Panc1 (cell line): ENCODE measurements at regions not wholly inside any gene's neighbourhood (a gene's known extent, or its start where the extent isn't known, plus 50 kb on each side); places are given as distances from the start of the nearest gene placed in this dataset.

Experiments
- TF ChIP-seq, protein P1 (sequence below), 2 experiments: IDR thresholded peaks; 2 replicates each; pipeline ENCODE4 v1.6.1; 2011 to 2012; ENCODE audit warnings: low read depth in 2 of 2, control low read depth in 1 of 2, low read length in 1 of 2, mild to moderate bottlenecking in 1 of 2, moderate library complexity in 1 of 2; ENCODE audit not compliant: insufficient read depth in 1 of 2
- TF ChIP-seq, protein P2 (sequence below): fragments of 450-650 bp; IDR thresholded peaks from 2 replicates; pipeline ENCODE4 v1.5.1; 2017; ENCODE audit warnings: mild to moderate bottlenecking

DNA sequence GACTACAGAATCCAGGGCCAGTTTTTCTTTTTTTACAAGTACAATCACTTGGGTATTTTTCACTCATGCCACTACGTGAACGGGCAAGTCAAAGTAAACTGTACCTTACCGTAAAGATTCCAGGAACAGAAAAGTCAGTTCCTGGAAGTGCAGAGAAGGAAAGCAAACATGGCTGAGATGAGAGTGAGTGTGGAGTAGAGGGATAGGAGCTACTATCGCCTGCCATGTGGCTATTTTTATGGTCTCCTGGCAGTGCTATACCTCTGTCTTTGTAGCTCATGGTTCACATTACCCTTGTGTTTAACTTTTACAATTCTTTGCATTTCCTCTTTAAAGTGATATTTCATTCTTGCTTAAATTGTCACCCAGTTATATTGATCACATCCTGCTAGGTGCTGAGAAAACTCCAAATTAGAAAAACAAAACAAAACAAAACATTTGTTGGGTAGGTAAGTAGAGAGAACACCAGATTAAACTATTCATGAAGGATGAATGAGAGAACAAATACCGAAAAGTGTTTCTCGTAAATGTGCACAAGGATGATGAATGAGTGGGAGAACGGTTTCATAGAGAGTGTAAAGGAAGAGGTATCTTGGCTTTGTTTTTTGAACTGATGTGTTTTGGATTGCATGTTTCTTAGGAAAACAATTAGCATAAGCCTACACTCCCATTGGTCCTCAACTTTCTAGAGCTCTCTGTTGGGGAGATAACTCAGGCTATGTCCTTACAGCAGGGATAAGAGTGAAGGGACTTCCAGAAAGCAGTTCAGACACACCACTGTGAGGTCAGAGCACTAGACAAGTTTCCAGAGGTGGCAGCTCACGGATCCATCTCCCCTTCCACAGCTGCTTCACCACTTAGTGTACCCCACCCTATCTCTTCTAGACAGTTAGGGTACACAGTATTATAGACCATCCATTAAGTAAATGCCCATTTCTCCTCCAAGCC lies 163.7 kb downstream of the IPO8 start:
- TF ChIP-seq, protein P1, sequence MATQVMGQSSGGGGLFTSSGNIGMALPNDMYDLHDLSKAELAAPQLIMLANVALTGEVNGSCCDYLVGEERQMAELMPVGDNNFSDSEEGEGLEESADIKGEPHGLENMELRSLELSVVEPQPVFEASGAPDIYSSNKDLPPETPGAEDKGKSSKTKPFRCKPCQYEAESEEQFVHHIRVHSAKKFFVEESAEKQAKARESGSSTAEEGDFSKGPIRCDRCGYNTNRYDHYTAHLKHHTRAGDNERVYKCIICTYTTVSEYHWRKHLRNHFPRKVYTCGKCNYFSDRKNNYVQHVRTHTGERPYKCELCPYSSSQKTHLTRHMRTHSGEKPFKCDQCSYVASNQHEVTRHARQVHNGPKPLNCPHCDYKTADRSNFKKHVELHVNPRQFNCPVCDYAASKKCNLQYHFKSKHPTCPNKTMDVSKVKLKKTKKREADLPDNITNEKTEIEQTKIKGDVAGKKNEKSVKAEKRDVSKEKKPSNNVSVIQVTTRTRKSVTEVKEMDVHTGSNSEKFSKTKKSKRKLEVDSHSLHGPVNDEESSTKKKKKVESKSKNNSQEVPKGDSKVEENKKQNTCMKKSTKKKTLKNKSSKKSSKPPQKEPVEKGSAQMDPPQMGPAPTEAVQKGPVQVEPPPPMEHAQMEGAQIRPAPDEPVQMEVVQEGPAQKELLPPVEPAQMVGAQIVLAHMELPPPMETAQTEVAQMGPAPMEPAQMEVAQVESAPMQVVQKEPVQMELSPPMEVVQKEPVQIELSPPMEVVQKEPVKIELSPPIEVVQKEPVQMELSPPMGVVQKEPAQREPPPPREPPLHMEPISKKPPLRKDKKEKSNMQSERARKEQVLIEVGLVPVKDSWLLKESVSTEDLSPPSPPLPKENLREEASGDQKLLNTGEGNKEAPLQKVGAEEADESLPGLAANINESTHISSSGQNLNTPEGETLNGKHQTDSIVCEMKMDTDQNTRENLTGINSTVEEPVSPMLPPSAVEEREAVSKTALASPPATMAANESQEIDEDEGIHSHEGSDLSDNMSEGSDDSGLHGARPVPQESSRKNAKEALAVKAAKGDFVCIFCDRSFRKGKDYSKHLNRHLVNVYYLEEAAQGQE (IDR thresholded peaks at IDR 0.05; ENCODE audit: insufficient read depth in 1 of 2, low read depth in 2 of 2, low read length in 1 of 2), result no peak
- TF ChIP-seq, protein P2, sequence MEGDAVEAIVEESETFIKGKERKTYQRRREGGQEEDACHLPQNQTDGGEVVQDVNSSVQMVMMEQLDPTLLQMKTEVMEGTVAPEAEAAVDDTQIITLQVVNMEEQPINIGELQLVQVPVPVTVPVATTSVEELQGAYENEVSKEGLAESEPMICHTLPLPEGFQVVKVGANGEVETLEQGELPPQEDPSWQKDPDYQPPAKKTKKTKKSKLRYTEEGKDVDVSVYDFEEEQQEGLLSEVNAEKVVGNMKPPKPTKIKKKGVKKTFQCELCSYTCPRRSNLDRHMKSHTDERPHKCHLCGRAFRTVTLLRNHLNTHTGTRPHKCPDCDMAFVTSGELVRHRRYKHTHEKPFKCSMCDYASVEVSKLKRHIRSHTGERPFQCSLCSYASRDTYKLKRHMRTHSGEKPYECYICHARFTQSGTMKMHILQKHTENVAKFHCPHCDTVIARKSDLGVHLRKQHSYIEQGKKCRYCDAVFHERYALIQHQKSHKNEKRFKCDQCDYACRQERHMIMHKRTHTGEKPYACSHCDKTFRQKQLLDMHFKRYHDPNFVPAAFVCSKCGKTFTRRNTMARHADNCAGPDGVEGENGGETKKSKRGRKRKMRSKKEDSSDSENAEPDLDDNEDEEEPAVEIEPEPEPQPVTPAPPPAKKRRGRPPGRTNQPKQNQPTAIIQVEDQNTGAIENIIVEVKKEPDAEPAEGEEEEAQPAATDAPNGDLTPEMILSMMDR, result no peak
